ENCODE measurements at regions not wholly inside any gene's neighbourhood (a gene's known extent, or its start where the extent isn't known, plus 50 kb on each side); places are given as distances from the start of the nearest gene placed in this dataset.
"Not testable (repeated sequence)": the region's sequence is repeated elsewhere in the genome, so short reads cannot be mapped to it uniquely, and the experiment has no call there.

GRCh38 chr6:81366972-81367371 lies 385.5 kb downstream of the TENT5A start:
- no peak for DNase-seq

DNA sequence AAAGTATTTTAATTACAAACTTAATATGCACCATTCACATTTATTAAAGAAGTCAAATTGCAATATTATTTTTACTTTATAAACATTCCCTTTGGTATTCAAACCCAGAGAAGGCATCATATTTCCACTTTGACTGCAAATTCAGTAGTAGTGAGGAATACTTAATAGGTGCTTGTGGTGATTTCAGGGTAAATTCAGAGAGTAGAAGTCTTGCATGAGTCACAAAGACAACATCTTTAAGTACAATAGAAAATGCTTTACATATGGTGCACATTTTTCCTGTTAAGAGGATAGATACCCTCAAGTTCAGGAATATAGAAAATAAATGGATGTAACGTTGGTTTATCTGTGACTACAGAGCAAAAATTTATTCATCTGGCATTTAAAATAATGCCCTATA lies 390.2 kb downstream of the TENT5A start:
- no peak for DNase-seq

DNA sequence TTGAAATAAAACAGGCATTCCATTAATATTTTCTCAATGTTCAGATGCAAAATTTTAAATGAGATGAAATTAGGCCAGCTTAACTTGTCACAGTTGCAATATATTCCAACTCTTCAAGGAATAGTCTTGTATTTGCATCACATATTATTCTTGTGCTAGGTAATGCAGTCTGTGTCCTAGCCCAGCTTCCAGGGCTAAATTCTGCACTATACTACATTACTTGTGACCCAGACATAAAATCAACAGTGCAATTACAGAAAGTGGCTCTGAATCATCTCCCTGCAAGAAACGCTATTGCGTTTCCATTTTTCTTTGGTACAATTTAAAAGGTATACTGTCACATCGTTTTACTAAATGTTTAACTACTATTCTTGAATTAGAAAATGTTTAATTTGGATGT lies 399.2 kb downstream of the TENT5A start:
- no peak for DNase-seq

DNA sequence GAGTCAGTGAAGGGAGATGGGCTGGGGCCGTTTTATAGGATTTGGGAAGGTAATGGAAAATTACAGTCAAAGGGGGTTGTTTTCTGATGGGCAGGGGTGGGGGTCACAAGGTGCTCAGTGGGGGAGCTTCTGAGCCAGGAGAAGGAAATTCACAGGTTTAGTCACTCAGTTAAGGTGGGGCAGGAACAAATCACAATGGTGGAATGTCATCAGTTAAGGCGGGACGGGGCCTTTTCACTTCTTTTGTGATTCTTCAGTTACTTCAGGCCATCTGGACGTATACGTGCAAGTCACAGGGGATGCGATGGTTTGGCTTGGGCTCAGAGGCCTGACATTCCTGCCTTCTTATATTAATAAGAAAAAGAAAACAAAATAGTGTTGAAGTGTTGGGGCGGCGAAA lies 408.5 kb downstream of the TENT5A start:
- not testable (repeated sequence) for DNase-seq

DNA sequence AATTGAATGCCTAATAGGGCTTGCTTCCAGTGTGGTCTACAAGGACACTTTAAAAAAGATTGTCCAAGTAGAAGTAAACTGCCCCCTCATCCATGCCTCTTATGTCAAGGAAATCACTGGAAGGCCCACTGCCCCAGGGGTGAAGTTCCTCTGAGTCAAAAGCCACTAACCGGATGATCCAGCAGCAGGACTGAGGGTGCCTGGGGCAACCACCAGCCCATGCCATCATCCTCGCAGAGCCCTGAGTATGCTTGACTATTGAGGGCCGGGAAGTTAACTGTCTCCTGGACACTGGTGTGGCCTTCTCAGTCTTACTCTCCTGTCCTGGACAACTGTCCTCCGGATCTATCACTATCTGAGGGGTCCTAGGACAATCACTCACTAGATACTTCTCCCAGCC lies 411.5 kb downstream of the TENT5A start:
- DNase-seq = no peak

DNA sequence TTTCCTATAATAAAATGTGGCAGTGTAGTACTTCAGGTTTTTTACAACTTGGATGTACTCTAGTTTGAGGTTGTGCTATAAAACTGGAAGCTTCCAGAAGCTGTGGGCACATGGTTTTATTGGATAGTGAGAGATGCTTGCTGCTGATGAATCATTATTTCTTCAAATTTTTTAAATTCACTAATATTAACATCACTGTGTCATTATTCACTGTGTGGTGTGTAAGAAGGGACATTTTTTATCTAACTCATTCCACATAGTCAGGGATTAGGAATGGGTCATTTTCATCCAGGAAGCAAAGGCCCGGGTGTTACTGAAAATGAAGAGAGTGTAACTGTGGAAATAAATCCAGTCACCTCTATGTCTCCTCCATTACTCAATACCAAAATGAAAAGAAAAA lies 421.0 kb downstream of the TENT5A start:
- DNase-seq = no peak

- DNase-seq = no peak
Observed at GRCh38 chr6:81328700-81329099, 423.8 kb downstream of the TENT5A start.

GRCh38 chr6:81326881-81327561 lies 425.5 kb downstream of the TENT5A start:
- DNase-seq = peak in 5 of 56 donors; percentile 2 to 7 (median 5)

GRCh38 chr6:81309811-81310210 lies 442.7 kb downstream of the TENT5A start:
- no peak for DNase-seq

DNA sequence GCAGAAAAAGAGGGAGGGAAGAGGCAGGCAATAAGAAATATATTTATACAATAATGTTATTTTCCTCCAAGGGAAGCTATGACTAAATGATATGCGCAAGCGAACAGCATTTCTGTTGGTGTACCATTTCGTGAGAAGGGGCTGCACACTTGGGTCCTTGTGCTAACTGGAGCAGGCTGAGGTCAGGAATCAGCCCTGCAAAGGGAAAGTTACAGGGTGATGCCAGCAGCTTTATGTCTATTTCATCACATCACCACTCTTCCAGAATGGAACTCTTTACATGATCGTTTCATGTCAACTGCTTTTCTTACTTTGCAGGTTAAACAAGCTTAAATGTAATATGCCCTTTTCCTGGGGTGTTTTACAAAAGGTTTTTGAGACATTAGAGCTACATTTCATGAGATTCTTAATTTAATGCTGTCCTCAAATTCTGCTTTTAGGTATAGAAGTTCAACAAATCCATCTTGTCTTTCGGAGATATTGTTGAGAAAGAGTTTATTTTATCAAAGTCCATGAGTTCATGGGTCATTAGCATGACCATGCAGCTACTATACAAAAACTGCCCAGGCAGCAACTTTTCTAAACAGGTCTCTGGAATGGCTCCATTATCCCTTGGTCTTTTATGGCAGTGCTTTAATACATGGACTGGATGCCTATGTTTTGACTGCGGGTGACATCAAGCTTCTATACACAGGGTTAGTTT lies 443.8 kb downstream of the TENT5A start:
- no peak for DNase-seq

DNA sequence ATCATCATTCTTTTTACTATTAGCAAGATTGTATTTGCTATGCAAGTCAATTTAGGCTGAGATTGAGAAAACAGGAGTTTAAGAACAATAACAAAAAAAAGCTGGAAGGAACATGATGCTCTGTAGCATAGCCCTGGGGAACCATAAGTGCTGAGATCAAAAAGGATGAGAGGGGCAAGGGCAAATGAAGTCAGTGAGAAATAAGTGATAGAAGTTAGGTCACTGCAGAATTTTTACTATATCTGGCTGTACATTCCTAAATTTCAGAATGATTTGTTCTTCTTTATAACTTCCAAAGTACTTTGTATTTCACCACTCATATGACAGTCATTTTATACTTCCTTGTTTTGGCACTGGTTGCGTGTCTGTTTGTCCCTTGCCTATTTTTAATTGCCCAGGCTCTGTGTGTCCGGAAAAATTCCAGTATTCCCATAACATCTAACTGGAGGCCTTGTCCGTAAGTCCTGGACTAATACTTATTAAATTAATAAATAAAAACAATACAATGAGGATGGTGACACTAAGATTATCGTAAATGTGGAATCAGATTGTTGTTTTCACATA lies 444.7 kb downstream of the TENT5A start:
- no peak for DNase-seq

- no peak for DNase-seq
Observed at GRCh38 chr6:81304466-81304865, 448.0 kb downstream of the TENT5A start.

GRCh38 chr6:81300961-81301360 lies 451.5 kb downstream of the TENT5A start:
- no peak for DNase-seq

GRCh38 chr6:81298751-81299150 lies 453.7 kb downstream of the TENT5A start:
- DNase-seq = no peak

- no peak for DNase-seq
Observed at GRCh38 chr6:81295310-81295709, 457.2 kb downstream of the TENT5A start.

DNA sequence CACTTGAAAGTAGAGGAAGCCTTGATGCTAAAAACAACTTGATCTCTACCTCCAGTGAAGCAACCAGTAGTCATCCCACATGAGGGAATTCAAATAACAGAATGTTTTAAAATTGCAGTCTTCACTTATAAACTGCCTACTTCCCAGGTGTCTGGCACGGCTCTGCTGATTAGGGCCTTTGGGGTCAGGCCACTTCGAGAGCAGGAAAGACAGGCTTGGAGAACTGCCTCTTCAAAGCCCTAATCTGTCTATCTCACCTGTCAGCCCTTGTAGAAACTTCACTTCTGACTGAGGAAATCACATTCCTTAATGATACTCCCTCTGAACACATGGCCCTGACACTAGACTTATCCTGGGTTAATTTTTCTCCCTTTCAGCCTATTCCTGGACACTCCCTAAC lies 458.6 kb downstream of the TENT5A start:
- DNase-seq = no peak

DNA sequence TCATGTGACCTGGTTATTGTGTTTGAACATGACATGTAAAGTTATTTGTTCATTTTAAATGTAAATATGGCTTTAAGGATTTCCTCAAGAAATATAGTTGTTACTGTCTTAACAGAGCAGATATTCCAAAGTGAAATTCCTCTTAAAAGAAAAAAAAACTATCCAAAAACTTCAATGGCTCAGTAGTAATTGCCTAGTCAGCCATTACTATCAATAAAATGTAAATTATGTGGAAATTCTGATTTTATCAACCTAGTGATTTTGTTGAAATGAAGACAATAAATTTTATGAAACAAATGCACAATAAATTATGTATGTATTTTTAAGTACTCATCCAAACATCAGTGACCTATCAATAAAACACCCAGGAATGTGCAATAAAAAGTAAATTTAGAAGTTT lies 463.3 kb downstream of the TENT5A start:
- no peak for DNase-seq

DNA sequence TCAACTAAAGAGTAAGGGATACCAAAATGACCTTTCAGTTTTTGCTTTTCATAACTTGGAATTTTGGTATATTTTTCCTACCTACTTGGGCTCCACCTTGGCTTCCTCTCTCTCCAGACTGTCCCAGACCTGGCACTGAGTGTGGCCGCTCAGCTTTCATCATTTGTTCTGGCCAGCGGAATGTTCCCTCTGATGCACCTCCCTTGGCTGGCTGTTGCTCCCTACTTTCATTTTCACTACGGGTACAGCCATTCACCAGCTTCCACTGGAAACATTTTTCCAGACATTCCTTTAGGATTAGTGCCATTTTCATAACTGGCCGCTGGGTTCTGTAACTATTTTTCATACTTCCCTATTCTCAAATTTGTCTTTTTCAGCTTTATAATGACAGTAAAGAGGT lies 487.4 kb downstream of the TENT5A start:
- no peak for DNase-seq

- DNase-seq = no peak
Observed at GRCh38 chr6:81263531-81264168, 488.8 kb downstream of the TENT5A start.

- DNase-seq = no peak
Observed at GRCh38 chr6:81262656-81263055, 489.8 kb downstream of the TENT5A start.

GRCh38 chr6:81256223-81256622 lies 496.3 kb downstream of the TENT5A start:
- not testable (repeated sequence) for DNase-seq

GRCh38 chr6:81253821-81254220 lies 498.7 kb downstream of the TENT5A start:
- no peak for DNase-seq
